HG03565 (cell line): ENCODE measurements at regions not wholly inside any gene's neighbourhood (a gene's known extent, or its start where the extent isn't known, plus 50 kb on each side); places are given as distances from the start of the nearest gene placed in this dataset.

ENCODE experiments used
- ATAC-seq: cut with Tn5 transposase; IDR thresholded peaks from one replicate; pipeline ENCODE4 v1.9.1; 2021; ENCODE audit warnings: mild to moderate bottlenecking, moderate library complexity; ENCODE audit not compliant: unreplicated experiment

DNA sequence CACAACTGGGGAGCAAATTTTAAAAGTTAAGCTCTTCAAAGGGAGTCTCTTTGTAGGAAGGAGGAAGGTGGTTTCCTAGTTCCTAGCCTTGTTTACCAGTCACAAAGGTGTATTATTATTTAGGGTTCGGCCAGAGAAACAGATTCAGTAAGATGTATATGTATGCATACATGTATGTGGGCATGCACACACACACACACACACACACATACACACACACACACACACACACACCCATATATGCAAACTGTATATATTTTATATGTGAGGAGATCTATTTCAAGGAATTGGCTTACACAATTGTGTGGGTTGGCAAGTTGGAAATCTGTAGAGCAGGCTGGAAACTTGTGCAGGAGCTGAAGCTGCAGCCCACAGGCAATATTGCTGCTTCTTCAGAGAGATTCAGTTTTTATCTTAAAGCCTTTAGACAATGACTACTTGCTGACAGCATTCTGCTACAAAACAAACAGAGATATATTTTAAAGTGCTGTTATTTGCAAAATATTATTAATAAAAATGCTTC, 75.3 kb upstream of the DNAH5 start:
- no peak for ATAC-seq

DNA sequence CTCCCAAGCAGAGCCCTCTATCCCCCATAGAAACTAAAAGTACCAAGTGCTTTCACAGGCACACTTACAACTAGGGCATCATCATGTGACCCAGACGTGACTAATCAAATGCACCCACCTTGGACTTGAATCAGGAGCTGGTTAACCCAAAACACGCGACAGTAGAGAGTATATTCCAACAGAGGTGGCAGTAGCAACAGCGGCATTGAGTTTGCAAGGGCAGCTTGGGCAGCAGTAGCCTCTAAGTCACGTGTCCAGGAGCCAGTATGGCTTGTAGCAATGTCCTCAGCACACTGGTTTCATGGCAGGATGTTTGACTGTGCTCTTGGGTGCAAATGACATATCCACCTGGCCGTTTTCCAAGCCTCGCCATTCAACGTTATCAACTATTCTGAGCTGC, 73.4 kb upstream of the DNAH5 start:
- ATAC-seq: no peak

DNA sequence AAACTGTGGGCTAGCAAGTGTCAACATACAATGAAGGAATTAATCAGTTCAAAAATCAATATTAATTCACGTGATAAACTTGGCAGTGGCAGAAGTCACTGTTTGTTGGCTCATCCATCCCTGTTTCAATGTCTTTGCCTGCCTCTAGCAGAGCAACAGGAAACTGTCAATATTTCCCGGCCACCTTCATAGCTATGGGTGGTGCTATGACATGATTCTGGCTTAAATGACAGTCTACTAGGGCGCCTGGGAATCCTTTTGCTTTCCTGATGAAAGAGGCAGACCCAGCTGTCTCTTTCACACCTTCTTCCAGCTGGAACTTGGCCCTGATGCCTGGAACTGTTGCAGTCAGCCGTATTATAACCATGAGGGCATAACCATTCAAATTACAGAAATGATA, 72.1 kb upstream of the DNAH5 start:
- ATAC-seq: no peak

DNA sequence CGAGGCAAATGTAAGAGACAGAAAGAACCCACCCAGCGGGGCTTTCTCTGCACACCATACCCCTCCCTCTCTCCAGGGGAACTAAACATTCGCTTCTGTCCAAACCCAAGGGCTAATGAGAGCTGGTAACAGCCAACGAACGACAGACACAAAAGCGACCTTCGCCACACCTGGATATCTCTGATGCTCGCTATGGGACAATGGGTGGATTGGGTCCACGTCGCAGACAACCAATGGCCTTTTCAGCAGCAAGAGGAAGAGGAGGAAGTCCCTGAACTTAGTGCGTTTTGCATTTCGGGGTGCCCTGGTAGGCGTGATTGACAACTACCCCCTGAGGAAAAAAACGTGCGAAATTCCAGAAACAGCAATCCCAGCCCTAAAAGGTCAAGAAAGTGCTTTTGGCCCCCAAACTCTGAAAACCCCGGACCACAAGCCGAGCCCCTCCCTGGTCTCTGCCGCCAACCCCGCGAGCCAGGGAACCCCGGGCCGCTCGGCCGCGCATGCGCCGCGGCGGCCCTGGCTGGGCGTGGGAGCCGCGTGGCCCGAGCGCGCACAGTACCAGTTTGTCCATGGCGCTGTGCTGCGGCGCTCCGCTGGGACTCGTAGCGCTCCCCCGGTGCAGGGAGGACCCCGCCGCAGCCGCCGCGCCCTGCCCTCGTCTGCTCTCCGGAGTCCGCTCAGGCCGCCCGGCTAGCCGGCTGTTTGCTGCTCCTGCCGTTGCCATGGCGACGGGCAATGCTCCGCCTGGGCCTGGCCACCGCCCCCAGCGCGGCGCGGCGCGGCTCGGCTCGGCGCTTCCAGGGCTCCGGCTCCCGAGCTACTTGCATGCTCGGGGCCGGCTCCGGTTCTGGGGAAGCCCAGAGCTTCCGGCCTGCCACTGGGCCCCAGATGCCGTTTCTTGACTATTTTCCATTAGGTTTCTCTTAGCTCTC, 66.9 kb upstream of the DNAH5 start:
- peak; percentile 90 for ATAC-seq

DNA sequence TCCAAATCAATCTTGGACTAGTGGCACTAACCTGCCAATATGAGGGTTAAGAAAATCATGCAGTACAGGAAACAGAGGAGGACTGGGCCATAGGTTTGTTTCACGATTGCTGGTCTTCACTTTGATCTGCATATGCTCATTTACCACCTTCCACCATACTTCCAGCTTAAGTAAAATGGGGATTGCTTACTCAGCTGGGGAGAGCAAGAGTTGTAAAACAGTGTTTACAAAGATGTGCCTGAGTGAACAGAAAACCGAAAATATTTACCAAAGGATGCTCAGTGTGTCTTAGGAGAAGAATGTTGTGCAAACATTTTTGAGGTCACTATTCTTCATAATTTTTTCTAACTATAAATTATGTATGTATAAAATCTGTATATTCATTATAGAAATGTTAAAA, 65.1 kb upstream of the DNAH5 start:
- no peak for ATAC-seq

DNA sequence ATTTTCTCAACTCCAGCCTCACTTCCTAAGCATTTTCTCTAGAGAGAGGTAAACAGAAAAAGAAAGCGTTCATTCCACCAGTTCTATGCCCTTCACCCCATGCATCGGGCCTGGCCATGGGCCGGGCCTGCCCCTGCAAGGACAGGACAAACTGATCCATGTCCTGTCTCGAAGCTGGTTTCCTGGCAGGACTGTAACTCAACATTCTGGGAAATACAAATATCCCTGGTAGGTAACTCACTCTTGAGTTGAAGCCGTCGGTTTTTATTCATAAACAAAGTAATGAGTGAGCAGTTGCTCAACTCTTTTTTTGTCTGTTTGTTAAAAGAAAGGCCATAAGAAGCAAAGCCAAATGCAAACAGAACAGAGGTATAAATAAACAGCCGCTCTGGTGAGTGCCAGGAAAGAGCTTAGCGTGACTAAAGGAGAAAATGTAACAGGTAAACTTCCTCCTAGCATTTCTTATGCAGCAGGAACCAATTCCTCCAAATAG, 64.4 kb upstream of the DNAH5 start:
- ATAC-seq: no peak

GRCh38 chr5:14006823-14007520, 62.5 kb upstream of the DNAH5 start:
- no peak for ATAC-seq

DNA sequence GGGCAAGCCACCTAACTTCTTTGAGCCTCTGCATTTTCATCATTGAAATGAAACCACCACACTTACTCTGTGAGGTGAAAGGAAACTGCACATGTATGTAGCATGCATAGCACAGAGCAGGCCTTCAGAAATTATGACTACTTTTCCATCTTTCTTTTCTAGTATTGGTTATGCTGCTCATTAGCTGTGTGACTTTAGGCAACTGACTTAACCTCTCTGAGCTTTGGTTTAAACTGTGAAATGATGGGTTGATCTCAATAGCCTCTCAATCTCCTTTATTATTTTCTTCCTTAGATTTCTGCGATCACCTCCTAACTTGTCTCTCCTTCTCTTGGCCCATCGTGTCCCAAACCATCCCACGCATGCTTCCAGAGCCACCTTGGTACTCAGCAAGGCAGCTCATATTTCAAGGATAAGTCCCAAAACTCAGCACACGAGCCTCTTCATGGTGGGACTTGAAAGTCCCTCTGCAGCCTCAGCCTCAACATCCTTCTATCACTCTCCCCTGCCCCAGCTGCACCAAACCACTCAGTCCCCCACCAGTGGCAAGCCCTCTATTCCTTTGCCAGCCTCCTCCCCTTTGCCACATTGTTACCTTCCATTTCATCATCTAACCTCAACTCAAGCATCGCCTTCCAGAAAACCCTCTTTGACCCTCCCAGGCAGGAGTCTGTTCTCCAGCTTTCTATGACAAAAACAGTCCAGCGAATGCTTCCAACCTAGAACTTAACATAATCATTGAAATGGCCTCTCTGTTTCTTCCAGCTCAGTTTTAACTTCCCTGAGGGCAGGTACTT, 60.3 kb upstream of the DNAH5 start:
- no peak for ATAC-seq

GRCh38 chr5:14003936-14004335, 59.4 kb upstream of the DNAH5 start:
- no peak for ATAC-seq

DNA sequence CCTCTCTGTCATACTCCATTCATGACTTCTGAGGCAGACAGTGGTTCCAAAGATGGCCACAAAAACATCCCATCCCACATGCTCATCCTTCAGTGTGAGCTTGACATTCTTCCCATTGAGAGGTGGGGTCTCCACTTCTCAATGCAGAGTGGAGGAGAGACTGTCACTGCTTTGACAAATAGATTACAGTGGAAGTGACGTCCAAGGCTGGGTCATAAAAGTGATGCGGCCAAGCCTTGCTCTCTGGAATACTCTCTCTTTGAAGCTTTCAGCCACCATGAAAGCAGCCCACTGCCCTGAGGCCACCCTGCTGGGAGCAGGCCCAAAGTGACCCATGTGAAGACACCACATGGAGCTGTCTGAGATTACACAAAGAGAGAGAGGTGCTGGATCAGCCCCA, 59.0 kb upstream of the DNAH5 start:
- no peak for ATAC-seq

- no peak for ATAC-seq
These were observed 53.8 kb upstream of the DNAH5 start for GRCh38 chr5:13998254-13998653.

- ATAC-seq: no peak
These were observed 53.0 kb upstream of the DNAH5 start for GRCh38 chr5:13997514-13997913.

- peak; percentile 41 for ATAC-seq
These were observed 50.2 kb upstream of the DNAH5 start for GRCh38 chr5:13994621-13995253.
